Sciatic nerve (tissue), 2 donors: ENCODE measurements at regions not wholly inside any gene's neighbourhood (a gene's known extent, or its start where the extent isn't known, plus 50 kb on each side); places are given as distances from the start of the nearest gene placed in this dataset.
A peak's percentile ranks its signal among the peaks of the same experiment; 100 is the strongest.
"Not testable (repeated sequence)": the region's sequence is repeated elsewhere in the genome, so short reads cannot be mapped to it uniquely, and the experiment has no call there.

Experiments
- ATAC-seq: fragments of 200-7000 bp; cut with Tn5 transposase; one replicate; pipeline ENCODE4 v1.9.1; 2020; ENCODE audit warnings: mild to moderate bottlenecking, moderate library complexity
- DNase-seq: peaks from one replicate; pipeline ENCODE4 v3.0.0-alpha.2; 2020; ENCODE audit warnings: low spot score
- intact Hi-C: fragments of 100-400 bp; cut with DNase I; formaldehyde crosslinking; loops from one replicate; pipeline ENCODE4 v1.14.2; 2022
- donor health status: DM: no; HTN: no; CAD: no.
- donor health status: DM: no; HTN: no; CAD: no.

DNA sequence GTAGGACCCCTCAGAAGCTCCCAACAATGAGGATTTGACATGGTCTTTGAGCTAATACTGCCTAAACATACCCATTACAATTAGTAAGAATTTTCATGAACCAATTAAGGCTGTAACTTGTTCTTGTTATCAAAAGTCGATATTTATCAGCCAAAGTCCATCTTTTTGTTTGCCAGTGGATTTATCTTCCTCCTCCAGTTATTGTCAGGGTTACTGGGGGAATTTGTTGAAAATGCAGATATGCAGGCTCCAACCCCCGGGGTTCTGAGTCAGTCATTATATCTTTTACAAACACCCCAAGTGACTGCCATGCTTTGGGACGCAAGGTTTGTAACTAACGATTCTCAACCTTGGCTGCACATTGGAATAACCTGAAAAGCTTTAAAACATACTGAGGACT is 338.8 kb upstream of the PPARGC1A start:
- no peak for DNase-seq
- ATAC-seq: no peak
- intact Hi-C loops: no loop called here

DNA sequence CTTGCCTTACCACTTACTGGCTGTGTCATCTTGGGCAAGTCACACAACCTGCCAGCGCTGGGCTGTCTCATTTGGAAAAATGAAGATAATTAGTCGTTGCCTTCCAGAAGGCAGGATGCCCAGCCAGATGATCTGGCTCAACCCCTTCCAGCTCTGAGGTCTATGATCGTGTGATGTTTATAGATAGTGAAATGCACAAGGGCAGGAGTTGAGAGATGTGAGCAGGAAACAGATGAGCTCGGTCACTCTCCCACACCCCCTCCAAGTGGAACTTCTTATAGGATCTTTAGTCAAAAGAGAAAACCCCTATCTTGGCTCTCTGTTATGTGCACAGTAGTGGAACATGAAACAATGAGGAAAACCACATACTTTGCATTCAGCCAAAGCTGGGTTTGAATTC is 336.8 kb upstream of the PPARGC1A start:
- ATAC-seq: peak; percentile 46
- DNase-seq: no peak
- intact Hi-C loops: no loop called here

DNA sequence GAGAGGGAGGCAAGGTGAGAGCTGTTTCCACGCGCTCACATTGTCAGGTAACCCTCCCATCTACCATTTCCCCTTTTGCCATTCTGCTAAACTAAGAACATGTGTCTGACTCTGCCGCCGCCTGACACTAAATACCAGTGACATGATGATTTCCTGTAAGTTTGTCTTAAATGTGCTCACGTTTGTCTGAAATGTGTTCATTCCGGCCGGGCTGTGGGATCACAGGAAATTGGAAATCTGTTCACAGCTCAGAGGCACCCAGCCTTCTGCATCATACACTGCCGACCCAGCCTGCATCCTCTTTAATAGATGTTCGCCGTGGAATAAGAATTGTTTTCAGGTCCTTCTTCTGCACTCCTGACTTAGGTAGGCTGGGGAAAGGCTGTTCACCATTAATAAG is 336.2 kb upstream of the PPARGC1A start:
- intact Hi-C loops: no loop called here
- ATAC-seq: peak; percentile 62
- DNase-seq: no peak

- ATAC-seq (no peak), DNase-seq (no peak)
- intact Hi-C loops: no loop called here
Measured at GRCh38 chr4:24224446-24224845, 334.6 kb upstream of the PPARGC1A start.

- intact Hi-C loops: no loop called here
- ATAC-seq (no peak), DNase-seq (no peak)
Measured at GRCh38 chr4:24219209-24219608, 329.4 kb upstream of the PPARGC1A start.

- ATAC-seq: no peak
- intact Hi-C loops: no loop called here
- no peak for DNase-seq
Measured at GRCh38 chr4:24218566-24218965, 328.7 kb upstream of the PPARGC1A start.

- ATAC-seq (no peak), DNase-seq (no peak)
- intact Hi-C loops: no loop called here
Measured at GRCh38 chr4:24214796-24215195, 324.9 kb upstream of the PPARGC1A start.

GRCh38 chr4:24213961-24214360 is 324.1 kb upstream of the PPARGC1A start:
- DNase-seq (no peak), ATAC-seq (no peak)
- intact Hi-C loops: no loop called here

GRCh38 chr4:24212642-24213041 is 322.8 kb upstream of the PPARGC1A start:
- intact Hi-C loops: no loop called here
- no peak for DNase-seq
- no peak for ATAC-seq

- ATAC-seq: no peak
- intact Hi-C loops: no loop called here
- DNase-seq: no peak
Measured at GRCh38 chr4:24211856-24212255, 322.0 kb upstream of the PPARGC1A start.

DNA sequence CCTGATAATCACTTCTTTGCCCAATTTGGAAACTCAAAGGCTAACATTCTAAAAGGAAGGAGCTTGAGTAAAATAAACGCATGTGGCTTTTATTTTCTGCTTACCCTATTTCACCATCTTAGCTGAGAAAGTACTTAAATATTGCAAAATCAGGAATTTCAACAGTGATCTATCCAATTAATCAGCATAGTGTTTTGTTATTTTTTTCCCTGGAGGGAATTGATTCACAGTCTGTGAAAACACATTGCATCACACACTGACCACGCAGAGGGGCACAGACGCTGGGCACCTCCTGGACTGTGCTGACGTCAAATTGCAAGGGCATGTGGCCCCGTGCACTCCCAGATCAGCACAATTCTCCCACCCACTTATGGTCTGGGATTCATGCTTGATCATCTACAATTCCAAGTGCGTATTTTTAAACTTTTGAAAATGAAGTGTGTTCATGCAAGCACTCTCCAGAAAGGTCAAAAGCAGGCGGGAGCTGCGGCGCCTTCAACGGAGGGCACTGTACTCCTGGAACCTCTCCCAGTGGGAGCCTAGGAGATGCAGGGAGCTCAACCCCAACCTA is 320.6 kb upstream of the PPARGC1A start:
- peak; percentile 98 for ATAC-seq
- intact Hi-C loops: no loop called here
- peak; percentile 83 for DNase-seq

GRCh38 chr4:24209906-24210305 is 320.1 kb upstream of the PPARGC1A start:
- intact Hi-C loops: no loop called here
- DNase-seq: no peak
- ATAC-seq: no peak

DNA sequence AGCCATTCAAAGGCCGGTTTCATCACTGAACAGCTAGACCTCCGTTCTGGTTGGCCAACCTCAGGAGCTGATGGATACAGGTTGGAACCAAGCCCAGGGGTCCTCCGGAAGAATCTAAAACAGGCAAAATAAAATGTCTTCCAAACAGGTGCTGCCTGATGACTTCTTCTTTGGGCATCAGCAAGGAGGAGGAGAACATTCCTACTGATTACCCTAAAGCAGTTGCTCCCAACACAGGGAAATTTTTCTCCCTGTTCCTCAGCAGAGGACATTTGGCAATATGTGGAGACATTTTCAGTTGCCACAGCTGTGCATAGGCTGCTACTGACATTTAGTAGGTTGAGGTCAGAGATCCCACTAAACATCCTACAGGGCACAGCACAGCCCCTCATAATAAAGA is 319.3 kb upstream of the PPARGC1A start:
- no peak for ATAC-seq

GRCh38 chr4:24208691-24209090 is 318.8 kb upstream of the PPARGC1A start:
- no peak for DNase-seq
- no peak for ATAC-seq
- intact Hi-C loops: no loop called here

More for the DNA sequence above, 319.3 kb upstream of the PPARGC1A start:
- intact Hi-C loops: no loop called here
- DNase-seq: no peak

- intact Hi-C loops, DNase-seq, ATAC-seq: not testable (repeated sequence)
Measured at GRCh38 chr4:24204708-24205107, 314.9 kb upstream of the PPARGC1A start.

GRCh38 chr4:24203926-24204325 is 314.1 kb upstream of the PPARGC1A start:
- DNase-seq (no peak), ATAC-seq (no peak)
- intact Hi-C loops: no loop called here

GRCh38 chr4:24202579-24202978 is 312.7 kb upstream of the PPARGC1A start:
- intact Hi-C loops: no loop called here
- no peak for DNase-seq
- no peak for ATAC-seq

DNA sequence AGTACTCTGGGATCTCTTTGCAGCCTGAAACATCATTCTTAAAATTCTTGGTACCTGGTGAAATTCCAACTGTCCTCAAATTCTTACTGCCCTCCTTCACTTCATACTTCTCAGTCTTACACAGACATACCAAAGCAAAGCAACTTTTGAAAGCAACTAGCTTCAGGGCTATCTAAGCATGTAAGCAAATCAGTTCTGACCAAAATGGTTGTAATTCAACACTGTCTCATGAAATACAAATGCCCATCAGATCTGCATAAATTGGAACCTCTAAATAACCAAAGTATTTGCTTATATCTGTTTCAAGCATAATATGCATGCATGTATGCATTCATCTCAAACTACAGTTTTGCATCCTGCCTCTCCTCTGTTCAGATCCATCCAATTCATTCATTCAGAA is 308.1 kb upstream of the PPARGC1A start:
- DNase-seq (no peak), ATAC-seq (no peak)
- intact Hi-C loops: no loop called here

- ATAC-seq: no peak
- intact Hi-C loops: no loop called here
- no peak for DNase-seq
Measured at GRCh38 chr4:24196785-24197184, 306.9 kb upstream of the PPARGC1A start.

GRCh38 chr4:24195991-24196736 is 306.3 kb upstream of the PPARGC1A start:
- intact Hi-C loops: no loop called here
- no peak for DNase-seq
- ATAC-seq: no peak

GRCh38 chr4:24192018-24192641 is 302.3 kb upstream of the PPARGC1A start:
- ATAC-seq (no peak), DNase-seq (no peak)
- intact Hi-C loops: no loop called here
